AG09319 (cell line): ENCODE measurements at regions not wholly inside any gene's neighbourhood (a gene's known extent, or its start where the extent isn't known, plus 50 kb on each side); places are given as distances from the start of the nearest gene placed in this dataset.

Experiments
- DNase-seq: peaks from one replicate; pipeline ENCODE4 v3.0.0-alpha.2; 2010; ENCODE audit warnings: low read depth; ENCODE audit errors: extremely low read depth
- TF ChIP-seq, protein P1 (sequence below): IDR thresholded peaks from 2 replicates; pipeline ENCODE4 v1.5.1; 2011; ENCODE audit warnings: low read depth, mild to moderate bottlenecking, inconsistent platforms, low read length, moderate library complexity

DNA sequence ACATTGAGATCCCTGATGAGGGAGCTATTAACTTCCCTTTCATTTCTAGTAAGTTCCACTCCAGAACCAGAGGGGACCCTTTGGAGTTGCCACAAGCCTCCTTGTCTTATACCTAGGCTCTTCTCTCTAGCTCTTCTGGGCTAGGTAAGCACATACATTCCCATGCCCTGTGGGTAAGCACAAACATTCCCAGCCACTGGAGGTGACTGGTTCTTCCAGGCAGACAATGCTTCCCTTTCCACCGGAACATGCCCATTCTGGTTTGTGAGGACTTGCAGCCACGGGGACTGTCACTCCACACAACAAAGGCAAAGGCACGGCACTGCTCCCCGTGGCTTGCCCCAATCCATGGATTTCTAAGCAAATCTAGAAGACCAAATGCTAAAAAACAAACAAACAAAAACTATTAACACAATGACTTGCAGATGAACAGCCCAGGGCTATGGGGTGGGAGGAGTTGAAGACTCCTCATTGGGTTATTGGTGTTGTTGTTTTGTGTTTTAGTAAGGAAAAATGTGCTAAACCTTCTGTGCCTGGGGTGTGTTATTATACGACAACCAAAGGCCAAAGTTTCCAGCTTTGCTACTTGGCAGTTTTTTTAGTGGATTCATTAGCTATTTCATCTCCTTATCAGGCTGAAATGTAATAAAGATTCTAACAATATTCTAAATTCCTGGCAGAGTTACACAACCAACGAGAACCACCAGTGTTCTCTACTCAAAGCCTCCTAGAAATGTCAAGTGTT, 276.2 kb downstream of the SYK start:
- TF ChIP-seq, protein P1, sequence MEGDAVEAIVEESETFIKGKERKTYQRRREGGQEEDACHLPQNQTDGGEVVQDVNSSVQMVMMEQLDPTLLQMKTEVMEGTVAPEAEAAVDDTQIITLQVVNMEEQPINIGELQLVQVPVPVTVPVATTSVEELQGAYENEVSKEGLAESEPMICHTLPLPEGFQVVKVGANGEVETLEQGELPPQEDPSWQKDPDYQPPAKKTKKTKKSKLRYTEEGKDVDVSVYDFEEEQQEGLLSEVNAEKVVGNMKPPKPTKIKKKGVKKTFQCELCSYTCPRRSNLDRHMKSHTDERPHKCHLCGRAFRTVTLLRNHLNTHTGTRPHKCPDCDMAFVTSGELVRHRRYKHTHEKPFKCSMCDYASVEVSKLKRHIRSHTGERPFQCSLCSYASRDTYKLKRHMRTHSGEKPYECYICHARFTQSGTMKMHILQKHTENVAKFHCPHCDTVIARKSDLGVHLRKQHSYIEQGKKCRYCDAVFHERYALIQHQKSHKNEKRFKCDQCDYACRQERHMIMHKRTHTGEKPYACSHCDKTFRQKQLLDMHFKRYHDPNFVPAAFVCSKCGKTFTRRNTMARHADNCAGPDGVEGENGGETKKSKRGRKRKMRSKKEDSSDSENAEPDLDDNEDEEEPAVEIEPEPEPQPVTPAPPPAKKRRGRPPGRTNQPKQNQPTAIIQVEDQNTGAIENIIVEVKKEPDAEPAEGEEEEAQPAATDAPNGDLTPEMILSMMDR: no peak
- no peak for DNase-seq

DNA sequence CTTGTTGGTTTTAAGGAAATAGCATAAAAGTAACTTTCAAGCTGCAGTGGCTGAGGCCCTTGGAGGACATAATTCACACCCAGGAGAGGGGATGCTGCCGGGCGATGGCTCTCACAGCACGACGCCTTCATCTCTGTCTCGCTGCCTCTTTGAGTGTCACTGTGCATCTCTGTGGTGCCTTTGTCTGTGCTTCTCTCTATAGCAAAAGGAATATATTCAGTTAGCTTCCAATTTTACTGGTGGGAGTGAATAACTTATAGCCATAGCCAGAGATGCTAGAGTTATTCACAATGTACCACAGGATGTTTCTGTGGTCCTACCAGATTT, 276.7 kb downstream of the SYK start:
- TF ChIP-seq, protein P1: no peak
- DNase-seq: no peak

DNA sequence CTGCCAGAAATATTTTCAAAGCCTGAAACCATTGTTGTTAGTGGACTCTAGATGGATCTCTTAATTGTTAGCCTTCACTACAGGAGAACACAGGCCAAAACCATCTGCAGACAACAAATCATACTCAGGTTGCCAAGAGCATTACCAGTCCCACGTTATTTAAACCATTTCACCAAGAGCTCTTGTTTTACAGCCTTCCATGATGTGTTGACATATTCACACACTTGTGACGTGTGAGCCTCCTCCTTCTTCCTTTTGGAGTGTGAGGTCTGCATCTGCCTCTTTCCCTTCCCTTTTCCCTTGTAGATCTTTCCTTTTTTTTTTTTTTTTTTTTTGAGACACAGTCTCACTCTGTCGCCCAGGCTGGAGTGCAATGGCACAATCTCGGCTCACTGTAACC, 279.0 kb downstream of the AUH start:
- TF ChIP-seq, protein P1: no peak
- DNase-seq: no peak

DNA sequence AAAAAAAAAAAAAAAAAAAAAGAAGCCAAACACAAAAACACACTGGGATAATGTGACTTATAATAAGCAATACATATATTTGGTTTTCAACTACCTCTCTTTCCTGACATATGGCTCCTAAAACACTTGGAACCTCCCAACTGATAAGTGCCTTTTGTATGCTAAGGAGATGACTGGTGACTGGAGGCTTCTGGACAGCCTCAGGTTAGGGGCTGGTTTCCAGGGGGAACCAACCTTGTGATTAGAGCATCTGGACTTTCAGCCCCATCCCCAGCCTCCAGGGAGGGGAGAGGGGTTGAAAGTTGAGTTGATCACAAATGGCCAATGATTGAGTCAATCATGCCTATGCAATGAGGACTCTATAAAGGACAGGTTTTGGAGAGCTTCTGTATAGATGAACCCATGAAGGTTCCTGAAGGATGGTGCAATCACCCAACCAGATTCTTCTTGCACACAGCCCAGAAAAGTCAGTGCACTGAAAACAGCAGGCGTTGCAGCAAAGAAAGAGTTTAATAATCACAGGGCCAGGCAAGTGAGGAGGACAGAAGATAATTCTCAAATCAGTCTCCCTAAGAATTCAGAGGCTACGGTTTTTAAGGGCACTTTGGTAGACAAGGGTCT, 276.7 kb downstream of the AUH start:
- TF ChIP-seq, protein P1: no peak
- no peak for DNase-seq

DNA sequence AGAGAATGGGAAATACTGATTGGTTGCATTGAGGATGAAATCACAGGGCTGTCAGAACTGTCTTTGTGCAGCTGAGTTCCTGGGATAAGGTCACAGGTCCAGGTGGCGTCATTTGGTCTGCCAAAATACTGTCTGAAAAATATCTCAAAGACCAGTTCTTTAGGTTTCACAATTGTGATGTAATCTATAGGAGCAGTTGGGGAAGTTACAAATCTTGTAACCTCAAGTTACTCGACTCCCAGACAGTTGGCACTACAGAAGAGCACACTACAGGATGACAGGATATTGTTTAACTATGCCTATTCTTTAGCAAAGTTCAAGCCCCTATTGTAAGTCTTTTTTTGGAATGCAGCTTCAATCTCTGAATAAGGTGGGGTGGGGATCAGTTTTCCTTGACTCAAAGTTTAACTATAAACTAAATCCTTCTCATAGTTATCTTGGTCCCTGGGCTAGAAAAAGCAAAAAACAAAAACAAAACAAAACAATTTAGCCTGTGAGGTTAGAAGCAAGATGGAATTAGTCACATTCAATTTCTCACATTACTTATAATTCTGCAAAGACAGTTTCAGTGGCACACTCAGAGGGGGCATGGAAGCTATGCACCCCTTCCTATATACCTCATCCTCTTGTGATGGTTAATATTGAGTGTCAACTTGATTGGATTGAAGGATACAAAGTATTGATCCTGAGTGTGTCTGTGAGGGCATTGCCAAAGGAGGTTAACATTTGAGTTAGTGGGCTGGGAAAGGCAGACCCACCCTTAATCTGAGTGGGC, 276.0 kb downstream of the AUH start:
- TF ChIP-seq, protein P1: no peak
- no peak for DNase-seq

DNA sequence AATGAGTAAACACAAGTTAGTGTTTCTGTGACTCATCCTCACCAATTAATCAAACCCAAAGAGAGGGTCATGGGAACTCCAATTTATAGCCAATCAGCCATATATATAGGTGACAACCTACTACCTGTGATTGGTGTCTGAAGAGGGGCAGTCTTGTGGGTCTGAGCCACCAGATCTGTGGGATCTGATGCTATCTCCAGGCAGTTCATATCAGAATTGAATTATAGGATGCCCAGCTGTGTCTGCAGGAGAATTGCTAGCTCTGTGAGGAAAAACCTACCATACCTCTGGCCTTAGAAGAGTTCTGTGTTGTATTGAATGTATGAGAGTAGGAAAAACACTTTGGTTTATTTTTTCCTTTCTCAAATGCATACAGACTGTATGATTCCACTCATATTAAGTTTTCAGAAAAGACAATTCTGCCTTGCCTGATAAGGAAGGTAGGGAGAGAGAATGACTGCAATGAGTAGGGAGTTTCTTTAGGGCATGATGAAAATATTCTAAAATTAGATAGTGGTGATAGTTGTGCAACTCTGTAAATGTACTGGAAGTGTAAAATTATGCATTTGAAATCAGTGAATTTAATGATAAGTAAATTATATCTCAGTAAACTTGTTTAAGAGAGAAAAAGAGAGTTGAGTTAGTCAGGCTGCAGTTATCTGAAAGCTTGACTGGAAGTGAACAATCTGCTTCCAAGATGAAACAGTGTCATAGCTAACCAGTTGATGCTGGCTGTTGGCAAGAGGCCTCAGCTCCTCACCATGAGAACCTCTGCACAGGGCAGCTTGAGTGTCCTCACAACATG, 274.9 kb downstream of the AUH start:
- TF ChIP-seq, protein P1: no peak
- no peak for DNase-seq

DNA sequence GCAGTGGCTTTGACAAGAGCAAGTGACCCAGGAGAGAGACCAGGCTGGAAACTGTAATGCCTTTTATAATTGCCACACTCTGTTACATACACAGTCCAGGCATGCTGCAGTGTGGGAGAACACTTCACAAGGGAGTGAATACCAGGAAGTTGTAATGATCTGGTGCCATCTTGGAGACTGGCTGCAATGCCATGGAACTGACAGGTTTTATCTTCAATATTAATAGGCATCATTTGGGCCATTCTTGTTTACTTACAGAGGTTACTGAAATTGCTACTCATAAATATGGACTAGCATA, 274.3 kb downstream of the AUH start:
- no peak for DNase-seq
- TF ChIP-seq, protein P1: no peak
